GM21528 (cell line): ENCODE measurements at regions not wholly inside any gene's neighbourhood (a gene's known extent, or its start where the extent isn't known, plus 50 kb on each side); places are given as distances from the start of the nearest gene placed in this dataset.

Source experiments
- ATAC-seq: cut with Tn5 transposase; IDR thresholded peaks from one replicate; pipeline ENCODE4 v1.9.1; 2021; ENCODE audit warnings: mild to moderate bottlenecking, moderate library complexity; ENCODE audit not compliant: unreplicated experiment, low FRiP score

- no peak for ATAC-seq
These were observed 523.5 kb downstream of the SLC16A7 start for GRCh38 chr12:60119327-60119726.

- no peak for ATAC-seq
These were observed 524.4 kb downstream of the SLC16A7 start for GRCh38 chr12:60120199-60120598.

GRCh38 chr12:60123557-60123956, 527.7 kb downstream of the SLC16A7 start:
- no peak for ATAC-seq

- ATAC-seq = no peak
These were observed 541.7 kb downstream of the SLC16A7 start for GRCh38 chr12:60137513-60137912.

- no peak for ATAC-seq
These were observed 542.7 kb downstream of the SLC16A7 start for GRCh38 chr12:60138526-60138925.

GRCh38 chr12:60144395-60144794, 548.6 kb downstream of the SLC16A7 start:
- no peak for ATAC-seq

GRCh38 chr12:60148109-60148508, 552.3 kb downstream of the SLC16A7 start:
- no peak for ATAC-seq

GRCh38 chr12:60148831-60149230, 553.0 kb downstream of the SLC16A7 start:
- no peak for ATAC-seq

- ATAC-seq = no peak
These were observed 556.9 kb downstream of the SLC16A7 start for GRCh38 chr12:60152756-60153155.

- ATAC-seq = no peak
These were observed 563.9 kb downstream of the SLC16A7 start for GRCh38 chr12:60159761-60160160.

- no peak for ATAC-seq
These were observed 567.3 kb downstream of the SLC16A7 start for GRCh38 chr12:60162988-60163720.

GRCh38 chr12:60165781-60166180, 570.0 kb downstream of the SLC16A7 start:
- no peak for ATAC-seq

- no peak for ATAC-seq
These were observed 572.6 kb downstream of the SLC16A7 start for GRCh38 chr12:60168441-60168840.

GRCh38 chr12:60169904-60170303, 574.1 kb downstream of the SLC16A7 start:
- ATAC-seq = no peak

- ATAC-seq = no peak
These were observed 576.7 kb downstream of the SLC16A7 start for GRCh38 chr12:60172266-60173211.

- ATAC-seq = no peak
These were observed 577.7 kb downstream of the SLC16A7 start for GRCh38 chr12:60173224-60174170.

GRCh38 chr12:60174476-60174875, 578.6 kb downstream of the SLC16A7 start:
- no peak for ATAC-seq

- no peak for ATAC-seq
These were observed 579.1 kb downstream of the SLC16A7 start for GRCh38 chr12:60174941-60175340.

GRCh38 chr12:60176891-60177290, 581.1 kb downstream of the SLC16A7 start:
- ATAC-seq = no peak

- no peak for ATAC-seq
These were observed 584.5 kb downstream of the SLC16A7 start for GRCh38 chr12:60180298-60180697.
